ENCODE measurements at regions not wholly inside any gene's neighbourhood (a gene's known extent, or its start where the extent isn't known, plus 50 kb on each side); places are given as distances from the start of the nearest gene placed in this dataset.

- no peaks in the 10 kb centered on the region for H3K36me3 Mint-ChIP-seq (ENCODE audit: low read depth)
- H3K4me1 Mint-ChIP-seq: no peaks in the 10 kb centered on the region
- intact Hi-C loops (cut with micrococcal nuclease): no loop called here
- ATAC-seq (ENCODE audit: low read depth) (no peak), DNase-seq (no peak)
- no peaks in the 10 kb centered on the region for H3K27me3 Mint-ChIP-seq
- TF ChIP-seq CTCF (IDR thresholded peaks at IDR 0.05): no peak
- ChIA-PET CTCF (interaction anchor here (1.2 kb wide), 1 partner anchor 21 kb away, joined by 3 read pairs; no protein-coding TSS in a partner anchor), POLR2A (no interaction called here)
- no peak overlapping the region for H3K4me3 Mint-ChIP-seq
- H3K9me3 Mint-ChIP-seq: no peaks in the 10 kb centered on the region
- no peak overlapping the region for H3K27ac Mint-ChIP-seq
Observed at GRCh38 chr4:138659037-138659811, 356.4 kb upstream of the NOCT start.

- Mint-ChIP-seq H3K36me3 (ENCODE audit: low read depth) (no peaks in the 10 kb centered on the region), H3K4me1 (no peaks in the 10 kb centered on the region), H3K4me3 (no peak overlapping the region), H3K27ac (no peak overlapping the region), H3K27me3 (no peaks in the 10 kb centered on the region), H3K9me3 (no peaks in the 10 kb centered on the region)
- POLR2A ChIA-PET: no interaction called here
- intact Hi-C loops (cut with micrococcal nuclease): no loop called here
- no peak for TF ChIP-seq CTCF (IDR thresholded peaks at IDR 0.05)
- CTCF ChIA-PET: no interaction called here
- DNase-seq (no peak), ATAC-seq (ENCODE audit: low read depth) (no peak)
Observed at GRCh38 chr4:138658518-138658917, 357.1 kb upstream of the NOCT start.

DNA sequence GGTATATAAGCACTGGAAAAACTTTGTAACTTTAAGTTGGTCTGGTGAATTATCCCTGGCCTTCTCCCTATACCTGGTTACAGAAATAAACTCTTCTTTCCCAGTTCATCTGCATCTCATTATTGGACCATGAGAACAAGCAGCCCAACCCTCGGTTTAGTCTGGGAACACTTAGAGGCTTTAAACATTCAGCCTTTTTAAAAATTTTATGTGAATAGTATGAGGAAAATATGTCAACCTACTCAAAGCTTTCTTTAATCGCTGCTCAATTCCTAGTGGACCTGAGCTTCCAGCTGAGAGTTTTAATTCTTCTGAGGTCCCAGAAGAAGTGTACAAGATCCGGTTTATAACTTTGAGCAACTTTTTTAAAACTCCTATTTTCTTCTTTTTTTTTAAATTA lies 358.6 kb upstream of the NOCT start:
- no peaks in the 10 kb centered on the region for H3K36me3 Mint-ChIP-seq (ENCODE audit: low read depth)
- no peaks in the 10 kb centered on the region for H3K4me1 Mint-ChIP-seq
- no peak for DNase-seq
- H3K27me3 Mint-ChIP-seq: no peaks in the 10 kb centered on the region
- CTCF ChIA-PET: no interaction called here
- TF ChIP-seq CTCF (IDR thresholded peaks at IDR 0.05): no peak
- intact Hi-C loops (cut with micrococcal nuclease): no loop called here
- ATAC-seq (ENCODE audit: low read depth): no peak
- POLR2A ChIA-PET: no interaction called here
- no peak overlapping the region for H3K27ac Mint-ChIP-seq
- no peaks in the 10 kb centered on the region for H3K9me3 Mint-ChIP-seq
- H3K4me3 Mint-ChIP-seq: no peak overlapping the region

GRCh38 chr4:138655985-138656384 lies 359.6 kb upstream of the NOCT start:
- no peaks in the 10 kb centered on the region for H3K36me3 Mint-ChIP-seq (ENCODE audit: low read depth)
- H3K9me3 Mint-ChIP-seq: no peaks in the 10 kb centered on the region
- no peak for TF ChIP-seq CTCF (IDR thresholded peaks at IDR 0.05)
- CTCF ChIA-PET: no interaction called here
- H3K27me3 Mint-ChIP-seq: no peaks in the 10 kb centered on the region
- H3K4me1 Mint-ChIP-seq: no peaks in the 10 kb centered on the region
- no peak overlapping the region for H3K4me3 Mint-ChIP-seq
- intact Hi-C loops (cut with micrococcal nuclease): no loop called here
- H3K27ac Mint-ChIP-seq: no peak overlapping the region
- ATAC-seq (ENCODE audit: low read depth) (no peak), DNase-seq (no peak)
- POLR2A ChIA-PET: no interaction called here

- Mint-ChIP-seq H3K36me3 (ENCODE audit: low read depth) (no peaks in the 10 kb centered on the region), H3K4me1 (no peaks in the 10 kb centered on the region), H3K27me3 (peaks cover 2% of the 10 kb centered on the region), H3K9me3 (no peaks in the 10 kb centered on the region), H3K4me3 (no peak overlapping the region), H3K27ac (no peak overlapping the region)
- DNase-seq (no peak), ATAC-seq (ENCODE audit: low read depth) (no peak)
- CTCF ChIA-PET: no interaction called here
- no peak for TF ChIP-seq CTCF (IDR thresholded peaks at IDR 0.05)
- POLR2A ChIA-PET: no interaction called here
- intact Hi-C loops (cut with micrococcal nuclease): no loop called here
Observed at GRCh38 chr4:138655286-138655685, 360.3 kb upstream of the NOCT start.

Data from activated B cell treated with CpG ODN at 0.5 μM for 24 hours (primary cell).